Cardiac muscle cell (in vitro differentiated cells and primary cell): ENCODE measurements at regions not wholly inside any gene's neighbourhood (a gene's known extent, or its start where the extent isn't known, plus 50 kb on each side); places are given as distances from the start of the nearest gene placed in this dataset.

ENCODE experiments used
- DNase-seq, 2 donors: peaks; one replicate each; pipeline versions ENCODE4 v3.0.0 to v3.0.0-alpha.2; 2010 to 2017; ENCODE audit warnings: low read depth in 1 of 2, low spot score in 1 of 2
- H3K27ac ChIP-seq: fragments of 200-600 bp; sonication (generic); 2 replicates; pipeline ENCODE4 v1.5.1; 2016
- H3K27me3 ChIP-seq: fragments of 200-600 bp; sonication (generic); 2 replicates; pipeline ENCODE4 v1.6.0; 2016; ENCODE audit warnings: control low read depth
- H3K36me3 ChIP-seq: fragments of 200-600 bp; sonication (generic); 2 replicates; pipeline ENCODE4 v1.5.1; 2016; ENCODE audit warnings: control low read depth
- H3K4me1 ChIP-seq: fragments of 200-600 bp; sonication (generic); 2 replicates; pipeline ENCODE4 v1.8.1; 2017; ENCODE audit warnings: low read depth, mild to moderate bottlenecking, mixed run types
- H3K4me3 ChIP-seq: fragments of 200-600 bp; sonication (generic); 2 replicates; pipeline ENCODE4 v1.5.1; 2016; ENCODE audit warnings: mild to moderate bottlenecking
- H3K9me3 ChIP-seq: fragments of 200-600 bp; sonication (generic); 2 replicates; pipeline ENCODE4 v1.5.1; 2017; ENCODE audit warnings: low read depth, mild to moderate bottlenecking, control low read depth
- CTCF ChIP-seq: IDR thresholded peaks from 2 replicates; pipeline ENCODE4 v1.5.1; 2012; ENCODE audit warnings: low read depth, mild to moderate bottlenecking, low read length

- H3K27ac ChIP-seq: no peak overlapping the region
Observed at GRCh38 chr1:228833911-228834688, 98.8 kb downstream of the RHOU start.

GRCh38 chr1:228835456-228835855, 100.2 kb downstream of the RHOU start:
- Histone ChIP-seq H3K27ac (no peak overlapping the region), H3K36me3 (no peaks in the 10 kb centered on the region), H3K9me3 (no peaks in the 10 kb centered on the region), H3K4me3 (no peak overlapping the region), H3K4me1 (peaks cover 9% of the 10 kb centered on the region), H3K27me3 (peaks cover 18% of the 10 kb centered on the region)
- TF ChIP-seq CTCF: no peak
- no peak for DNase-seq

More at GRCh38 chr1:228833911-228834688, 98.8 kb downstream of the RHOU start:
- DNase-seq: peak in 1 of 2 donors; percentile 42
- Histone ChIP-seq H3K9me3 (no peaks in the 10 kb centered on the region), H3K4me3 (no peak overlapping the region), H3K4me1 (peaks cover 9% of the 10 kb centered on the region), H3K36me3 (no peaks in the 10 kb centered on the region), H3K27me3 (peaks cover 18% of the 10 kb centered on the region)
- no peak for TF ChIP-seq CTCF

GRCh38 chr1:228835911-228836310, 100.6 kb downstream of the RHOU start:
- Histone ChIP-seq H3K27me3 (peaks cover 18% of the 10 kb centered on the region), H3K27ac (no peak overlapping the region), H3K4me3 (no peak overlapping the region), H3K9me3 (no peaks in the 10 kb centered on the region), H3K4me1 (peaks cover 9% of the 10 kb centered on the region), H3K36me3 (no peaks in the 10 kb centered on the region)
- DNase-seq: no peak
- TF ChIP-seq CTCF: no peak

GRCh38 chr1:228836427-228836826, 101.1 kb downstream of the RHOU start:
- no peak overlapping the region for H3K4me3 ChIP-seq
- no peak overlapping the region for H3K27ac ChIP-seq
- H3K4me1 ChIP-seq: peaks cover 9% of the 10 kb centered on the region
- no peaks in the 10 kb centered on the region for H3K9me3 ChIP-seq
- no peaks in the 10 kb centered on the region for H3K36me3 ChIP-seq
- no peak for TF ChIP-seq CTCF
- H3K27me3 ChIP-seq: peaks cover 18% of the 10 kb centered on the region
- DNase-seq: no peak

- no peak for DNase-seq
- H3K27ac ChIP-seq: no peak overlapping the region
Observed at GRCh38 chr1:228837032-228837431, 101.8 kb downstream of the RHOU start.

More at GRCh38 chr1:228837032-228837431, 101.8 kb downstream of the RHOU start:
- Histone ChIP-seq H3K9me3 (no peaks in the 10 kb centered on the region), H3K36me3 (no peaks in the 10 kb centered on the region), H3K4me3 (no peak overlapping the region), H3K4me1 (peaks cover 9% of the 10 kb centered on the region), H3K27me3 (peaks cover 18% of the 10 kb centered on the region)
- TF ChIP-seq CTCF: no peak
